ENCODE measurements at regions not wholly inside any gene's neighbourhood (a gene's known extent, or its start where the extent isn't known, plus 50 kb on each side); places are given as distances from the start of the nearest gene placed in this dataset.

GRCh38 chr3:18295171-18295920 is 129.8 kb downstream of the SATB1 start:
- no peak for DNase-seq (ENCODE audit: low read depth)

GRCh38 chr3:18290157-18290556 is 135.0 kb downstream of the SATB1 start:
- DNase-seq (ENCODE audit: low read depth), result no peak

GRCh38 chr3:18288243-18288642 is 136.9 kb downstream of the SATB1 start:
- DNase-seq (ENCODE audit: low read depth), result no peak

DNA sequence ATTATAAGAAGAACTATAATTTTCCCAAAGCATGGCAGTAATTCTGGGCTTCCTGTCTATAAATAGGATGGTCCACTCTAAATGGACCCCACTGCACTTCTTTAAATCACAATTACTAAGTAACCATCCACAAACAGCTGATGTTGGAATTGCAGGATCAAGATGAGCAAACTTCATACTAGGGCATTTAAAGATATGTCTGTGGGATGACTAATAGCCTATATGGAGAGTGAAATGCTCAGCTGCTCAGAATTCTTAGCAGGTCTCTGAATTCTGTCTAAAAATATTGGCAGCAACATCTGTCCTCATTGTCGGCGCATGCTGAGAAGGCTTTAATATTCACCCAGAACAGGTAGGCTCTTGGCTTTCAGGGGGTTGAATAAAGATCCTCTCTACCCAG is 140.4 kb downstream of the SATB1 start:
- DNase-seq (ENCODE audit: low read depth), result no peak

GRCh38 chr3:18283680-18284079 is 141.5 kb downstream of the SATB1 start:
- DNase-seq (ENCODE audit: low read depth), result no peak

DNA sequence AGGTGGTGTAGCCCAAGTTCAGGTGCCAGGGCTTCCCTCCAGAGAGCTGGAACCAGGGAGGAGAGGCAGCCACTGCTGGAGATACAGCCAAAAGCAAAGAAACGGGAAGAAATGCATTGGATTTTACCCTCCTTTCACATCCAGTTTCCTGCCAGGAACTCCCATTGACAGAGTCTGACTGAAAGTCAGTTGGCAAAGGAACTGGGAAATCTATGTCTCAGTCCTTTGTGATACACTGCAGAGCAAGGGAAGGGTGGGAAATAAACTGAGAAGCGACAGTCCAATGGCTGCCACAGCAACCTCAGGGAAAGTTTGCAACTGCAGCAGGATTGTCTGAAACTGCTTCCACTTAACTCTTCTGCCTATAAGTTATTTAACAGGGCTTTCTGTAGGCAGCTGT is 142.6 kb downstream of the SATB1 start:
- no peak for DNase-seq (ENCODE audit: low read depth)

GRCh38 chr3:18279226-18279737 is 145.9 kb downstream of the SATB1 start:
- DNase-seq (ENCODE audit: low read depth), result no peak

- no peak for DNase-seq (ENCODE audit: low read depth)
These were observed 160.3 kb downstream of the SATB1 start for GRCh38 chr3:18264853-18265252.

GRCh38 chr3:18264361-18264760 is 160.8 kb downstream of the SATB1 start:
- no peak for DNase-seq (ENCODE audit: low read depth)

DNA sequence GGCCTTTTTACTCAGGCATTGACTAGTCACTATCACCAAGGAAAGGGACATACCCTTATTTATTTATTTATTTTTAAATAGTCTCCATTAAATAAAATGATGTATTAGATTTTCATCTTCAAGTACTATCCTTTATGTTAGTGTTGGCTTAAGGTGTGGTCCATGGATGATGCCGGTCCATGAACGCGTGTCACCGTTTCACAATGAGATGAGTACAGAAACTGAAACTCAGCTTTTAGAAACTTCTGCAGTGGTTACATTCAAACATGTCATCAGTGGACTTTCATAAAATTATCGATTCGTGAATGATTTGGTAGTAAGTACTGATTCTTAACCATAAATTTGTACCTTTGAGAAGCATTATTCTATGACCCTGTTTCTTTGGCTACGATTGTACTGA is 166.6 kb downstream of the SATB1 start:
- no peak for DNase-seq (ENCODE audit: low read depth)

DNA sequence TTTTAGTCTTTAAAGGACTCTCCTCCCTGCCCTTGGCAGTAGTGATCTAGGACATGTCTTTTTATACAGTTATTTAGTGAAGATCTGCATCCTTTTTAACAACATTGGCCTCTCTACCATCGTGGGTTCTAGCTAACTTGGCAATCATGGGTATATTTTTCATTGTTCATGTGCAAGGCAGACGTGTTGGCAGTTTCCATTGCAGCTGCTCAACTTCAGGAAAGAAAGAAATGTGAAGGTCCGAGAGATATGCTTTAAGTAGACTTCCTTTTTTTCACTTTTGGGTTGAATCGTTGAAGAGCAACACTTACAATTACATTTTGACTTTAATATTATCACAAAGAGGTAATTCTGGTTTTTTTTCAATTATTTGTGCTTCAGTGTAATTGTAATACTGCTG is 172.6 kb downstream of the SATB1 start:
- DNase-seq (ENCODE audit: low read depth), result no peak

- DNase-seq (ENCODE audit: low read depth), result no peak
These were observed 174.1 kb downstream of the SATB1 start for GRCh38 chr3:18250991-18251390.

GRCh38 chr3:18249126-18249525 is 176.0 kb downstream of the SATB1 start:
- no peak for DNase-seq (ENCODE audit: low read depth)

DNA sequence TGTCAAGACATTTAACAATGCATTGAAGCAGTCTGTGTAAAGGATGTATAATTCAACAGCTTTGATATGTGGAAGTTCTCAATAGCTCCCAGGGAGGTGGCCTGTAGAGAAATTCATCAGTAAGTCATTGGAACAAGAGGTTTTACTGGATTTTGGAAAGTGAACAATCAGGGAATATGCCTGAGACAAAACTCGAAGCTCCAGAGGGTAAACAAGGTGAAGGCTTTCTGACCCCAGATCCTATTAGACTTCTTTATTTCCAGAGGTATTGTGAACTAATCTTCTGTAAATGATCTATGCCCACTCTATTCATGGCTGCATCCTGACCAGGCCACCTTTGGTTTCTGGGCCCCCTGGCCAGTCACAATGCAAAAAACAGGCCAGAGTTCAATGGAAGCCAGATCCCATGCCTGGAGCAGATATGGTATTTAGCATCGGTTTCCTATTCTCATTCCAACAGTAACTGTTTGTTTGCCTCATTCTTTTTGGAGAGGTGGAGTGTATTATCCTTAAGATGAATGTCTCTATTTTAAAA is 177.3 kb downstream of the SATB1 start:
- no peak for DNase-seq (ENCODE audit: low read depth)

DNA sequence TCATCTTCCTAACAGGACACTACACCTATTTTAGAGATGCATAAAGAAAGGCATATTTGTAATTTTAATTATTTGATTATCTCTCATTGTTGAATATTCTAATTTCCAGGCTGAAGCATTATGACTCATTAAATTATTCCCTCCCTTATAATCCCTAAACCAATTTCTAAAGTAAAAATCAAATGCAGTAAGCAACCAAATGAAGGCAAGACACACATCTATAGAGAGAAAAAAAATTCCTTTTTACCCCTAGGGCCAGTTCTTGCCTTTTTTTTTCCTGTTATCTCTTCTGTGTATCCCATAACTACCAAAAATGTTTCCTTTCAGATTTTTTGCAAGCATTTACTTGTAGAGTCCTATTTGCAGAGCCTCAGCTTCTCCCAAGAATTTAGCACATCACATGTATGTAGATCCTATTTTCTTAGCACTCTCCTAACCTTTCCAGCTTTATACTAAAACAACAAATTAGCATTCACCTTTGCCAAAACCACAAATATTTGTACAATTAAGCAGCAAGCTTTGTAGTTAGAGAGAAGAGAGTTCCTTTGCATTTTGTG is 177.9 kb downstream of the SATB1 start:
- no peak for DNase-seq (ENCODE audit: low read depth)

DNA sequence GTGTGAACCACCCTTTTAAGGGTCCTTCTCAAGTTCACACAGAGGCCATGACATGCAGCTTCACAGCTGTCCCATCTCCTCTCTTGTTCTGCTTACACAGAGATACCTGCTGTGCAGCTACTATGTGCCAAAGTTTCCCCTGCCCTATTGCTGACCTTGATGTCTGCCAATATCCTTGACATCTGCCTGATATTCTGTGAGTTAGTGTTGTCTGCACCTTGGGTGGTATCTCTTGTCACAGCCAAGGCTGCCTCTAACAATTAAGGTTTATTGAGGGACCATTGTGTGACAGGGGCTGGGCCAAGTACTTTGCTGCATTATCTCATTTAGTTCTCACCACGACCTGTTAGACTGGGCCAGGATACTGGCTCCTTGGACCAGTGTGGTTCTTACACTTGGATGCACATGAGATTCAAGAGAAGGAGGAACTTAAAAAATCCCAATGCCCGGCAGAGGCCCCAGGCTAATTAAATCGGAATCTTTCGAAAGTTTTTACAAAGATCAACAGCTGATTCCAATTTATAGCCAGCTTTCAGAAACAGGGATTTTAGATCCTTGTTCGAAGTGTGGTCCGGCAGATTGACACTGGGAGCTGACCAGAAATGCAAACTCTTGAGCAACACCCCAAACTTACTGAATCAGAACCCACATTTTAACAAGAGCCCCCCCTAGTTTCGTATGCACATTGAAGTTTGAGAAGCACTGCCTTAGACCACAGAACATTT is 178.6 kb downstream of the SATB1 start:
- no peak for DNase-seq (ENCODE audit: low read depth)

DNA sequence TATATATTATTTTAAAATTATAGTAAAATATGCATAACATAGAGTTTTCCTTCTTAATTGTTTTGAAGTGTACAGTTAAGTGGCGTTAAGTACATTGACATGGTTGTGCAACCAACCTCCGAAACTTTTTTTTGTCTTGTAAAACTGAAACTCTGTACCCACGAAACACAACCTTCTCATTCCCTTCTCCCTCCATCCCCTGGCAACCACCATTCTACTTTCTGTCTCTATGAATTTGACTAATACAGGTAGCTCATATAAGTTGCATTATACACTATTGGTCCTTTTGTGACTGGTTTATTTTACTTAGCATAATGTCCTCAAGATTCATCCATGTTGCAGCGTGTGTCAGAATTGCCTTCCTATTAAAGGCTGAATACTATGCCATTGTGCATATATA is 179.4 kb downstream of the SATB1 start:
- no peak for DNase-seq (ENCODE audit: low read depth)

DNA sequence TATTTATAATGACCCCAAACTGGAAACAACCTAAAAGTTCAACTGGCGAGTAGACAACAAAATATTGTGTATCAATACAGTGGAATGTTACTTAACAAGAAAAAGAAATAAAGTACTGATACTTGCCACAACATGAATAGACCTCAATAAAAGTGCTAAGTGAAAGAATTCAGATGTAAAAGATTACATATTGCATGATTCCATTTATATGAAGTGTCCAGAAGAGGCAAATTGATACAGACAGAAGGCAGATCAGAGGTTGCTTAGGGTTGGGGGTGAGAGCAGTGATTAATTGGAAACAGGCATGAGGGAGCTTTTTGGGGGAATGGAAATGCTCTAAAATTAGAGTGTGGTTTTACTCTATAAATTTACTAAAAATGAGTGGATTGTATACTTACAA is 183.3 kb downstream of the SATB1 start:
- DNase-seq (ENCODE audit: low read depth), result no peak

DNA sequence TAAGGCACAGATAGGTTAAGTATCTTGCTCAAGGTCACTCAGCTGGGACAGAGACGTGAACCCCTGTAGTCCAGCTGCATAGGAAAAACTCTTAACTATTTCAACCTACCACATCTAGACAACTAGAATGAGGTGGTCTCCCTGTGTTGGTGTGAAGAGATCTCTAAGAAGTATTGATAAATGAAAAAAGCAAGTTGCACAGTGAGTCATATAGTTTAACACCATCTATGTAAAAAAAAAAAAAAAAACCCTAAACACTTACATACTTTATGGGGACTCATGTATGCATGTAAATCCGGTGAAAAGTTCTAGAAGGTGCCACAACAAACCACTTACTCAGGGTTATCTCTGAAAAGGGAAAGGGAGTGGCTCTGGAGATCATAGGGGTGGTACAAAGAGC is 185.5 kb downstream of the SATB1 start:
- no peak for DNase-seq (ENCODE audit: low read depth)

DNA sequence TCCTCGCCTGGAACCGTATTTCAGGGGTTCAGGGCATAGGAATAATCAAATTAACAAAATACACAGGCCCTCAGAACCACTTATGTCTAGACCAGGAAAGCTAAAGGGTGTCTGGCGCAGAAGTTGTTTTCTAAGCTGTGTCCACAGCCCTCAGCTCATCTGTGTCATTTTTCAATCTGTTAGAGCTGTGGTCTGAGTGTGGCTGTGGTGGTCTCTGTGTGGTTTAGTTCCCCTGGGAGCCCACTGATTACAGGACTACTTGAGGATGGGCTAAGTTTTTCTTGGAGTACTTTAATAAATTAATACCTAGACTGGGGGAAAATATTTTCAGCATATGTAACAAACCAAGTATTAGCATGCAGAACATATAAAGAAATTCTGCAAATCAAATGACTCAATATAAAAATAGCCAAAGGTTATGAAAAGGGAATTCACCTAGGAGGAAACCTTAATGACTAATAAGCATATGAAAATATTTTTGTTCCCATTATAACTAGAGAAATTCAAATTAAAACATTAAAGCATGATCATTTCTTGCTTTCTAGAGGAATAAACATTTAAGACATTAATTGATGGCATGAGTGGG is 186.3 kb downstream of the SATB1 start:
- DNase-seq (ENCODE audit: low read depth), result no peak

DNA sequence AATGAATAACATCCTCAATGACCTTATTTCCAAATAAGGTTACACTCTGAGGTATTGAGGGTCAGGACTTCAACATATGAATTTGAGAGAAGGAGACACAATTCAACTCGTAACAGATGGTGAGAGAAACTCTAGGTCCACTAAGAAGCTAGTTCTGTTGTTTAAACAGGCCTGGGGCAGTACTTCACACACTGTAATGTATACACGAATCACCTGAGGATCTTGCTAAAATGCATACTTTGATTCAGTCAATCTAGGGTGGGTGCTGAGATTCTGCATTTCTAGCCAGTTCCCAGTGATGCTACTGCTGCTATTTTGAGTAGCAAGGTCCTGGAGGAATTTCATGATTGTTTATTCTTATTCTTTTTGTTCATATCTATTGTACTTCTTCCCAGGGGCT is 186.8 kb downstream of the SATB1 start:
- no peak for DNase-seq (ENCODE audit: low read depth)

DNA sequence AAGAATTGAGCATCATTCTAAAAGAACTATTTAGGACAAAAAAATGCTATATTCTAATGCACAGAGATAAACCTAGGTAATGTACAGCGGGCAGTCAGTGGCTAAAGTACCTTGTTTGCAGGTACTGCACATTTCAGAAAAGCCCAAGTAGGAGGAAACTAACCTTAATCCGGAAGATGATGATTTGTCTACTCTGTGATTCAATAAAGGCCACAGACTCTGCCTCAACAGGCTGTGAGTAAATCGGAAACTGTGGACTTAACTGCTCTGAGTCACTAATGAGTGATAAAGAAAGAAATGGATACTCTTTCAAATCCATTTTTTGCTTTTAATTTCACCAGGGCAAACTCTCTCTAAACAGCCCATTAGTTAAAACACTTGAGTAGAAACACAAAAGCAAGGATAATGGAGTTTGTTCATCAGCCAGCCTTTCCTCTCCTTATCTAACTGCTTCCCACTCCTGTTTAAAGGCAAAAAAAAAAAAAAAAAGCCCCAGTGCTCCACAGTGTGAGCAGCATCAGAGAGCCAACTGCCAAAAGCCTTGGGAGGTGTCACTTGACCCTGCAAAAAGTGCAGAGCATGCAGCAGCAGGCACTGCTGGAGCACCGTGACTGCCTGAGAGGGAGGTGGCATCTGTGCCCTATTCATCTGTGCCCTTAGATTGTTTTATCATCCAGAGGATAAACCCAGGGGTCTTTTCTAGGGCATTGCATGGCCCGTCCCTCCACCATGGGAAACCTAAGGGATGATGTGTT is 187.7 kb downstream of the SATB1 start:
- no peak for DNase-seq (ENCODE audit: low read depth)

All from activated gamma-delta T cell treated with anti-CD3 and anti-CD28 coated beads, Interleukin-2, amount 50 U/mL, for 16 hours (primary cell).